Type B pancreatic cell (in vitro differentiated cells): ENCODE measurements at regions not wholly inside any gene's neighbourhood (a gene's known extent, or its start where the extent isn't known, plus 50 kb on each side); places are given as distances from the start of the nearest gene placed in this dataset.

ENCODE experiments used
- DNase-seq: peaks from one replicate; pipeline ENCODE4 v3.0.0; 2021; ENCODE audit warnings: mixed read lengths; ENCODE audit not compliant: unreplicated experiment; ENCODE audit errors: extremely low spot score
- H3K27ac Mint-ChIP-seq: 2 replicates; pipeline ENCODE4 v1.8.0; 2021; ENCODE audit warnings: mild to moderate bottlenecking, mixed read lengths
- H3K27me3 Mint-ChIP-seq: 2 replicates; pipeline ENCODE4 v1.8.0; 2021; ENCODE audit warnings: mixed read lengths
- H3K36me3 Mint-ChIP-seq: 2 replicates; pipeline ENCODE4 v1.8.0; 2021; ENCODE audit warnings: mixed read lengths
- H3K4me1 Mint-ChIP-seq: one replicate; pipeline ENCODE4 v1.8.0; 2021; ENCODE audit warnings: mixed read lengths; ENCODE audit not compliant: unreplicated experiment
- H3K4me3 Mint-ChIP-seq: 2 replicates; pipeline ENCODE4 v1.8.0; 2021; ENCODE audit warnings: mild to moderate bottlenecking, mixed read lengths
- H3K9me3 Mint-ChIP-seq: 2 replicates; pipeline ENCODE4 v1.8.0; 2021; ENCODE audit warnings: mixed read lengths
- TF ChIP-seq, protein P1 (sequence below): fragments of 200-600 bp; sonication (generic); conservative IDR thresholded peaks from 2 replicates; pipeline ENCODE4 v1.5.0; 2021; ENCODE audit warnings: antibody characterized with exemption, mild to moderate bottlenecking

DNA sequence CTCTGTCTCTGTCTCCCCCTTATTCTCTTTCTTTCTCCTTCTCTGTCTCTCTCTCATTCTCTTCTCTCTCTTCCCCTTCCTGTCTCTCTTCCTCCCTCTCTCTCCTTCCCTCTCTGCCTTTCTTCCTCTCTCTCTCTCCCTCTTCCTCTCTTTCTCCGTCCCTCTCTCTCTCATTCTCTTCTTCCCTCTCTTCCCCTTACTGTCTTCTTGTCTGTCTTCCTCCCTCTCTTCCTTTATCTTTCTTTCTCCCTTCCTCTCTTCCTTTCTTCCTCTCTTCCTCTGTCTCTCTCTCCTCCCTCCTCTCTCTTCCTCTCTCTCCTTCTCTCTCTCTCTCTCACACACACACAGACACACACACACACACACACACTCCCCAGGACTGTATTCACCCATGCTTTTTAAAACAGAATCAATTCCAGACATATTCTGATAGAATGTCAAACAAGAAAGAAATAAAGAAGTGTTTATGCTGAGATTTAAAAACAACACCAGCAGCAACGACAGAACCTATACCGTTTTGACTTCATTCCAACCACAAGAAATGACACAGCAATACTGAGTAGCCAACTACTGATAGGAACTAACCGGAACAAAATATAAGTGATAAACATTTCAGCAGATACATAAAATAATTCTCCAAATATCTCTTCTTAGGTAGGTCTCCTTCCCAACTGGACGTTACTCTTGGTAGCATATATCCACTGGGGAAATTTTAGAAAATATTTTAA lies 296.7 kb downstream of the ASMT start:
- H3K4me3 Mint-ChIP-seq = no peak overlapping the region
- no peaks in the 10 kb centered on the region for H3K9me3 Mint-ChIP-seq
- peaks cover 16% of the 10 kb centered on the region for H3K27me3 Mint-ChIP-seq
- no peak for DNase-seq
- no peaks in the 10 kb centered on the region for H3K4me1 Mint-ChIP-seq
- TF ChIP-seq, protein P1, sequence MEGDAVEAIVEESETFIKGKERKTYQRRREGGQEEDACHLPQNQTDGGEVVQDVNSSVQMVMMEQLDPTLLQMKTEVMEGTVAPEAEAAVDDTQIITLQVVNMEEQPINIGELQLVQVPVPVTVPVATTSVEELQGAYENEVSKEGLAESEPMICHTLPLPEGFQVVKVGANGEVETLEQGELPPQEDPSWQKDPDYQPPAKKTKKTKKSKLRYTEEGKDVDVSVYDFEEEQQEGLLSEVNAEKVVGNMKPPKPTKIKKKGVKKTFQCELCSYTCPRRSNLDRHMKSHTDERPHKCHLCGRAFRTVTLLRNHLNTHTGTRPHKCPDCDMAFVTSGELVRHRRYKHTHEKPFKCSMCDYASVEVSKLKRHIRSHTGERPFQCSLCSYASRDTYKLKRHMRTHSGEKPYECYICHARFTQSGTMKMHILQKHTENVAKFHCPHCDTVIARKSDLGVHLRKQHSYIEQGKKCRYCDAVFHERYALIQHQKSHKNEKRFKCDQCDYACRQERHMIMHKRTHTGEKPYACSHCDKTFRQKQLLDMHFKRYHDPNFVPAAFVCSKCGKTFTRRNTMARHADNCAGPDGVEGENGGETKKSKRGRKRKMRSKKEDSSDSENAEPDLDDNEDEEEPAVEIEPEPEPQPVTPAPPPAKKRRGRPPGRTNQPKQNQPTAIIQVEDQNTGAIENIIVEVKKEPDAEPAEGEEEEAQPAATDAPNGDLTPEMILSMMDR = no peak
- H3K27ac Mint-ChIP-seq = no peak overlapping the region
- H3K36me3 Mint-ChIP-seq = no peaks in the 10 kb centered on the region

DNA sequence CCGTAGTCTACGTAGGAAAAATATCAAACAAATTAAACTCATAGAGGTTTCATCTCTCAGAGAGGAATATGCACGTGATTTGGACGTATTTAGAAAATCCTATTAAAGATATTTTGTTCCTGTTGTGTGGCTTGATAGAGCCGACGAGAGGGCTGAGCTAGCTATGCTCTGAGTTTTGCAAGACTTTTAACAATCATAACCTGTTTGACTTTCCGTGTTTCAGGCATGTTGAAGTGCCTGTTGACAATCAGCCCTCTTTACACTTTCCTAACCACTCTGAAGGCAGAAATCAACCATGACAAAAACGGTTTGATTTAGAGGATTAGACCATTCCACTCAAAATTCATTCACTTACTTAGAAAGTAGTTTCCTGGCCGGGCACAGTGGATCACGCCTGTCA lies 297.3 kb downstream of the ASMT start:
- Mint-ChIP-seq H3K4me1 (no peaks in the 10 kb centered on the region), H3K36me3 (no peaks in the 10 kb centered on the region), H3K9me3 (no peaks in the 10 kb centered on the region), H3K27me3 (peaks cover 16% of the 10 kb centered on the region), H3K27ac (no peak overlapping the region), H3K4me3 (no peak overlapping the region)
- TF ChIP-seq, protein P1 = no peak
- DNase-seq = no peak

DNA sequence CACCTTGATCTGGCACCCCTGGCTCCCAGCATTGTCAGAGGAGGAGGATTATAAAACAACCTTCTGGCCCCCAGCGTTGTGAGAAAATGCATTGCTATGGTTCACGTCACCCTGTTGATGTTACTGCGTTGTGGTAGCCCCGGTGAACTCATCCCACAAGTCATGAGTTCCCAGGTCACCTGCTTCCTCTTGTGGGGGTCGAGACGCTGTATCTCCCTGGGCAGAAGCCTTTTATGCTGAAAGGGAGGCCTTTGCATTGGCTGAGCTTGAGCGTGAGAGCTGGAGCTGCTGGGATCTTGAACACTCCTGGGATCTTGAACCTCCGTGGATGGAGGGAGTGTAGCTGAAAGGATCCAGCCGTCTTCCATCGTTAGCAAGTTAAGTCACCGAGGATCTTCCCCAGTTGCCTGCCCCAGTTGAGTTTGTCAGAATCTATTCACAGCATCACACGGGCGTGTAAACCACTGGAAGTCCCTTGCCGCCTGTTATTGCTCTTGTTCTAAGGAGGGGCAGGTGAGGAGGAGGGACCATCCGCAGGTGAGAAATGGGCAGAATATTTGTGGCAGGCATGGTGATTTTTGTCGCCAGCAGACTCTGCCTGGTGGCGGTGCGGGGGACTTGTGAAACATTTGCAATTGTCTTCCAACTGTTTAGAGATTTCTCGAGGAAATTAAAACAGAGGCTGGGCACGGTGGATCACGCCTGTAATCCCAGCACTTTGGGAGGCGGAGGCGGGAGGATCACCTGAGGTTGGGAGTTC lies 299.9 kb downstream of the ASMT start:
- Mint-ChIP-seq H3K27ac (no peak overlapping the region), H3K27me3 (peaks cover 12% of the 10 kb centered on the region), H3K36me3 (no peaks in the 10 kb centered on the region), H3K9me3 (no peaks in the 10 kb centered on the region), H3K4me3 (no peak overlapping the region), H3K4me1 (no peaks in the 10 kb centered on the region)
- no peak for DNase-seq
- TF ChIP-seq, protein P1 = no peak

DNA sequence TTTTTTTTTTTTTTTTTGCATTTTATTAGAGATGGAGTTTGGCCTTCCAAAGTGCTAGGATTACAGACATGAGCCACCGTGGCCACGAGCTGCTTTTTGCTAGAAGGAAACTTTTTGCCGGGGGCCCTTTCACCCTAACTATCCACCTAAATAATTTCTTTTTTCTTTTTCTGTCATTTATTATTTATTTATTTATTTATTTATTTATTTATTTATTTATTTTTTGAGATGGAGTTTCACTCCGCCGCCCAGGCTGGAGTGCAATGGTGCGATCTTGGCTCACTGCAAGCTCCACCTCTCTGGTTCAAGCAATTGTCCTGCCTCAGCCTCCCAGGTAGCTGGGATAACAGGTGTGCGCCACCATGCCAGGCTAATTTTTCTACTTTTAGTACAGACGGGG lies 303.9 kb downstream of the ASMT start:
- Mint-ChIP-seq H3K9me3 (no peaks in the 10 kb centered on the region), H3K4me3 (no peak overlapping the region), H3K27ac (no peak overlapping the region), H3K27me3 (no peaks in the 10 kb centered on the region), H3K4me1 (no peaks in the 10 kb centered on the region), H3K36me3 (no peaks in the 10 kb centered on the region)
- DNase-seq = no peak
- TF ChIP-seq, protein P1 = no peak

DNA sequence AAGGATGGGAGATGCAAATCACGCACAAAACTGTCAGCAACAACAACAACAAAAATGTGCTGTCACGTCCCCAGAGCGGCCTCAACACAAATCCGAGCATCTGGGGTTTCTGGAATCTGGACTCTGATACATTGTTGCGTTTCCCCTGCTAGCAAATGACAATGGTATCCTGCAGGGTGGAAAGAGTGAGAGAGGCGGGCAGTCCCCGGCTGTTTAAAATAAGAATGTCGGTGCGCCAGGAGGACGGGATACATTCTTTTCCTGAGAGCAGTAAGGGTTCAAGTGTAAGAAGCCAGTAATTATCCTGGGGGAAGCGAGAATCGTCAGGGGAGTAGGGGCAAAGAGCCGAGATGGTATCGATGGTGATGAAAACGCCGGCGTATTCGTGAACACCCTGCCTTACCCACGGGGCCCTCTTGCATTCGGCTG lies 310.2 kb downstream of the ASMT start:
- Mint-ChIP-seq H3K4me1 (peaks cover 8% of the 10 kb centered on the region), H3K27ac (no peak overlapping the region), H3K27me3 (peaks cover 5% of the 10 kb centered on the region), H3K36me3 (no peaks in the 10 kb centered on the region), H3K9me3 (peaks cover 4% of the 10 kb centered on the region), H3K4me3 (peak overlapping the region; percentile 78)
- DNase-seq = no peak
- TF ChIP-seq, protein P1 = no peak
